GM21515 (cell line): ENCODE measurements at regions not wholly inside any gene's neighbourhood (a gene's known extent, or its start where the extent isn't known, plus 50 kb on each side); places are given as distances from the start of the nearest gene placed in this dataset.

Experiments used
- ATAC-seq: cut with Tn5 transposase; IDR thresholded peaks from one replicate; pipeline ENCODE4 v1.9.1; 2021; ENCODE audit not compliant: unreplicated experiment

GRCh38 chr2:219692521-219692920 is 65.1 kb downstream of the SLC4A3 start:
- no peak for ATAC-seq

- no peak for ATAC-seq
Observed at GRCh38 chr2:219695145-219695709, 67.8 kb downstream of the SLC4A3 start.

DNA sequence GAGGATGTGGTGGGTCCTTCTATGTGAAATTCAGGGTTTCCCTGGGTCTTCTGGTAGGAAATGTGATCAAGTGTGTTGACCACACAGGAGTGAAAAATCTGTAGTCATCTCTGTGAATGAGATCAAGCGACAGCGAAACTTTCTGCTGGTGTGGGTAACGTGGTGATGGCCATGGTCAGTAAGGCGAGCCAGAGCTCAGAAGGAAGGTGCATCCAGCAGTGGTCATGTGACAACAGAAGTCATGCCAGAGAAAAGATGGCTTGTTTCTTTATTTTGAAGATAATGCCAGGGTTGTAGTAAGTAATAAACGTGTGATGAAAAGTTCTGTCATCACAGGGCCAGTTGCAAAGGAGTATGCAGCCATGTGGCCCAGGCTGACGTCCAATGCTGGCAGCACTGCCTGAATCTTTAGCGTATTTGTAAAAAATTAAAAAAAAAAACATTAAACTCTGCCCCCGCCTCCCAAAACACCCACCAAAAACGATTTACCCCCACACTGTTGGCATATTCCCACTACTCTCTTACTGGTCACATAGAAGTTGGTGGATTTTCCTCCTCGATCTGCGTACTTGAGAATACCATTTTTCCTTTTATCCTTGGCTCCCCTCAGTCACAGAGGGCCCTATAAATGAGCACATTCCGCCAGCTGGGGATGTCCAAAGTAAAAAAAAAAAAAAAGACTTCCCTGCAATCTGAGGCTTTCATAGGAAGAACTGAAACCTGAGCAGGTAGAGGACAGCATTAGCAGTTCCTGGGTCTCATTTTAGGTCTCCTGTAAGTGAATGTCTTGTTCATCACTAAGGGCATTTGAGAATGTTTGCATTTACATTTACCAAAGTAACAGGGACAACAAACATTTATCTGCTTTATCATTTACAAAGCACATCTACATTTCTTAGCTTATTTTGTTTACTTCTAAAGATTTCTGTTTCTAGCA is 70.6 kb downstream of the SLC4A3 start:
- ATAC-seq: no peak

- no peak for ATAC-seq
Observed at GRCh38 chr2:219698748-219699439, 71.5 kb downstream of the SLC4A3 start.

GRCh38 chr2:219699440-219699821 is 72.0 kb downstream of the SLC4A3 start:
- no peak for ATAC-seq

DNA sequence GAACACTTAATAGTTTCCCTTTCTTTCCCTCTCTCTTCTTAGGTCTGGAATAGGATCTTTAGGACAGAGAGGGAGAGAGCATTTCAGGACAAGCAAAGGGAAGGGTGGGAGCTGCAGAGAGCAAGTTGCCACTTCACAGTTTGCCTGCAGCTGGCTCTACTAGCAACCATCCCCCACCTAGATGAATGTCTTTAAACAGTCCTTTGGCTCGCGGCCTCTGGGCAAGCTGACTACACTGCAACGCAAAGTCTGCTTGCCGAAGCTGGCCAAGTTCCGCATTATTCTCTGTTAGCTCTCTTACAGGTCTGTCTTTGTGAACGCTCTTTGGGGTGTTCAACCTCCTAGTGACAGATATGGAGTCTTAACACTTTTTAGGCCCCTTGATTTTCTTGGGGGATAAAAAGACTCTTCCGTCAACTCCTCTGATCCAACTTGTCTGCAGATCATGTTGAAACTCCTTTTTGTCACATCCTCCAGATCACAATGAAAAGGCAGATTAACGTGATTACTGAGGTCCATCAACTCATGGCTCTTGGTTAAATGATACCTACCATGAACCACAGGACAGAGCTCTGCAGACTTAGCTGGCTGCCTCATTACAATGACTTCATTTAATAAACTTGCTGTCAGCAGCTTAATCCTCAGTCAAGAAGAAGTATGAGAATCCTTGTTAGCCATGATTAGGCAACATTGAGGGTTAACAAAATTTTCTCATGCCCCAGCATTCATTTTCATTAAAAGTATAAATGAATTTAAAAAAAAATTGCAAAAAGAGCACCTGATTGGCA is 74.6 kb downstream of the SLC4A3 start:
- no peak for ATAC-seq

- ATAC-seq: no peak
Observed at GRCh38 chr2:219702796-219703545, 75.5 kb downstream of the SLC4A3 start.

GRCh38 chr2:219704878-219705277 is 77.4 kb downstream of the SLC4A3 start:
- no peak for ATAC-seq

GRCh38 chr2:219706823-219707281 is 79.4 kb downstream of the SLC4A3 start:
- ATAC-seq: no peak

DNA sequence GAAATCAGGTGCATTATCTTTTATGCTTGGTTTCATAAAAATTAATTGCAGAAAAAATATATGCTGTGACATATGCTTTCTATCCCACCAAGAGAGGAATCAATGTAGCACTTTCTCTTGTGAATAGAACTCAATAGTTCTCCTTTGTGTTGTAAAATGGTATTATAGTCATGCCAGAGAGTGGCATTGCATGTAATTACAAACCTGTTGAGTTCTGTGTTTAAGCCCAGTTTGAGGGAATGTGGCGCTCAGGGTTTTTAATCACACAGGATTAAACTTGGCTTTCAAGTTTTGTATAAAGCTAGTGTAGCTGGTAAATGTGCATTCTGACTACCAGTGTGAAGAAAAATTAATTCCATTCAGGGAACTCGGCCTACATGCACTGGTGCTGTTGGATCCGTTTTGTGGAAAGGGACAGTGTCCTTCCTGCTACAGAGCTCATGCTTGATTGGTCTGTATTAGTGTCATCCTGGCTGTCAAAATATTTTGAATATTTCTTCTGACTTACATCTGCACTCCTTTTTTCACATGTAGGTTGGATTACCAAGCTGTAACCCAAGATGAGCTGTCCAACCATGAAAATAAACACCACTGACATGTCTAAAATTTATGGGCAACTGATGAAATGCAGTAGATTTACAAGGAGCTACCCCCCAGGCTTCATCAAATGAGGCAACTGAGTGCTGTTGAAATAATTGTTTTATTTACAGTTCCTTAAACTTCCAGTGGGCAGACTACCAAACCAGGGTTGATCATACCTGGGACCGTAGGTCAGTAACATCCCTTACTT is 80.3 kb downstream of the SLC4A3 start:
- ATAC-seq: no peak

GRCh38 chr2:219709331-219709761 is 81.9 kb downstream of the SLC4A3 start:
- ATAC-seq: no peak

GRCh38 chr2:219713110-219713509 is 85.7 kb downstream of the SLC4A3 start:
- peak; percentile 78 for ATAC-seq

DNA sequence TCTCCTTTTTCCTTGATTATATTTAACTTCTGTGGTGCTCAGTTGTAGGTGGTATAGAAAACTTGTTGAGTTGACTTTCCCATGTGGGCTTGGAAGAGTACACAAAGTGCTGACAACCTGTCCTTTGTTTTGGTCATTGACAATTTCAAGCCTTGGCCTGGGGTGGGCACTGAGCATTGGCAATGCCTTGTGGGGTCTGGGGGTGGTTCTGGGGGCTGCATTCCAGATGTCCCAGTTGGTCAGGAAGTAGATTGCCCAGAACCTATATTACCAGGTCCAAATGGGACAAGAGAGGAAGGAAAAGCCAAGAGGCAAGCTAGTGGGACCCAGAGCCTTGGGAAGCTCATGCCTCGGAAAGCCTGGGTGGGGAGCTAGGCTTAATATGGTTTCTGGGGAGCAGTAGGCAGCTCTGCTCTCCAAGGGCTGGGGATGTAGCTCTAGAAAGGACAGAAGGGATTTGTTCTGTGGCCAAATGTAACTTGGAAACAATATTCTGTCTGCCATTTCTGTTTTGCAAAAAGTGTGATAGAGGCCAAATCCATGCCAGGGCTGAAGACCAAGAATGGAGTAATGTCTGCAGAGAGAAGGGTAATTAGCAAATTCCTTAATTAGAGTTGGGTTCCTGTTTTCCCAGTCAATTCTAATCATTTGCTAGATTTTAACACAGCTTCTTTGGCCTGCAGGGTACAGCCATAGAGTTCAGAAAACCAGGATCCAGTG is 87.4 kb downstream of the SLC4A3 start:
- no peak for ATAC-seq

DNA sequence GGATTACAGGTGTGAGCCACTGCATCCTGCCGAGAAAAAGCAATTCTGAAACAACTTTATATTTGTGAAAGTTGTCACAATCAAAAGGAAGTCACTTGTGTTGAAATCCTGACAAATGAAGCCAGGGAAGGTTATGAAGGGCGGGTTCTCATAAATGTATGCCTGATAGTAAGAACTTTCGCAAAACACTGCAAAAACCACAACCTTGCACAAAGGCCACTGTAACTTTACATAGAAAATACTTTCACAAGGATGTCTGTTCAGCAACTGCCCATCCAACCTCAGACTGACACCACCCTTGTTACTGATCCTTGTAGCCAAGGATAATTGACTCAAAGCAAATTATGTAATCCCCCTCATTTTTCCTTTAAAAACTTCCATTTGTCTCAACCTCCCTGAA is 90.6 kb downstream of the SLC4A3 start:
- no peak for ATAC-seq

DNA sequence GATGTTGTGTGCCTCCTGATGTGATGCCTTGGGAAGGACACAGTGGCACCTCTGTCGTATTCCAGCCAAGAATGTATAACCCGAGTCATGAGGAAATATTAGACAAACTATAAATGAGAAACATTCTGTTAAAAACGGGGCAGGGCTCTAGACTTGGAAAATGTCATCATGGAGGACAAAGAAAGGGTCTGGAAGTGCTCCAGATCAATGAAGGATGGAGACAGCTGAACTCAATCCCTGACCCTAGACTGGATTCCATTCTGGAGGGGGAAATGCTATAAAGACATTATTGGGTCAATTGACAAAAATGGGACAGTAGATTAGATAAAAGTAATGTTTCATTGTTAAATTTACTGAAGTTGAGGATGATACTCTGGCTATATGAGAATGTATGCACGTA is 92.1 kb downstream of the SLC4A3 start:
- ATAC-seq: no peak

DNA sequence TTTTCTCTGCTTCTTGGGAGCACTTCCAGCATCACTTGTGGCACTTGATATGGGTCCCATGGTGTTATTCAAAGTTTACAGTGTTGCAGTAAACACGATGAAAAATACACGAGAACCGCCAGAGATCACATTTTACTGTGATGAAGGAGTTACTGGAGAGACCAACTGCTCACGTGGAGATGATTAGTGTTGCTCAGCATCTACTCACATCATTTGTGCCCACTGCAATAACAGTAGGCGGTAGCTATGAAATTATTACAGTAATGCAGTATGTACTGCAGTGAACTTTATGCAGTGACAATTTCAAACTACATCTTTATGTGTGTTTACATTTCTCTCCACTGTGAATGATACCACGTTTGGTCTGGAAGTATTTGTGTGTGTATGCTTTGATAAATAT is 93.5 kb downstream of the SLC4A3 start:
- ATAC-seq: no peak

DNA sequence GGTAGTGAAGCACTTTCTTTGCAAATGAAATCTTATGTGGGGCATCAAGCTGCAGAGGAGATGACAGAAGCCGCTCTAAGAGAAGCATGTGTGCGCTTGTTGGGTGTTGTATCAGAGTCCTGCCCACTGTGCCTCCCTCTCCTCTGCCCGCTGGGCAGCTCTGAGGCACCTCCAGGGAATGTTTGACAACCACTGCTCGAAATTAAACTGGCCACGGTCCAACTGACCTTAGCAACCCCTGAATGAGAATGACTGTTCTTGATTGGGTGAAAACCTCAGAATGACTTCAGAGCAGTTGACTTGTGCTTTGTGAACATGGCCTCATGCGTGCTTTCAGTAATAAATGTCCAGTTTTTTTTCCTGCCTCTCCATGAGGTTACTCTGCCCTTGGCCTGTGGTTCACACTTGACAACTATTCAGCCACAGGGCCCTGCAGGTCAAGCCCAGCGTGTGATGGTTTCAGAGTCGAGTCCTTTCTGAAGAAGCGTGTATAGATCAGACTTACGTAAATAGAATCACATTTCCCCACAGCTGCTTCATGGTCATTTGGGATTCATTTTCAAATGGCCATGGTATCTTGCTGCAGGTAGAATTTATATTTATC is 94.9 kb downstream of the SLC4A3 start:
- ATAC-seq: no peak

- ATAC-seq: no peak
Observed at GRCh38 chr2:219723311-219723710, 95.9 kb downstream of the SLC4A3 start.
